Astrocyte of the cerebellum (primary cell): ENCODE measurements at regions not wholly inside any gene's neighbourhood (a gene's known extent, or its start where the extent isn't known, plus 50 kb on each side); places are given as distances from the start of the nearest gene placed in this dataset.
"Not testable (repeated sequence)": the region's sequence is repeated elsewhere in the genome, so short reads cannot be mapped to it uniquely, and the experiment has no call there.

Experiments used
- DNase-seq: peaks from one replicate; pipeline ENCODE4 v3.0.0-alpha.2; 2011; ENCODE audit warnings: low read depth
- H3K4me3 ChIP-seq: 2 replicates; pipeline ENCODE4 v1.5.1; 2011; ENCODE audit warnings: mild to moderate bottlenecking, low read depth, low read length, moderate library complexity
- CTCF ChIP-seq: IDR thresholded peaks from 2 replicates; pipeline ENCODE4 v1.5.1; 2012; ENCODE audit warnings: low read length, low read depth, moderate library complexity, mild to moderate bottlenecking; ENCODE audit errors: missing control alignments
- in situ Hi-C: cut with HindIII; loops from 2 replicates; pipeline ENCODE4 v1.10.0; 2017; ENCODE audit warnings: low sequenced_read_pairs

GRCh38 chr2:109724533-109725460, 69.3 kb upstream of the RGPD5 start:
- no peak overlapping the region for H3K4me3 ChIP-seq
- no peak for DNase-seq
- TF ChIP-seq CTCF: no peak
- in situ Hi-C loops: loop anchor here (10.0 kb wide), 1 partner anchor 180 kb away; no protein-coding TSS in a partner anchor

- TF ChIP-seq CTCF: no peak
- DNase-seq: no peak
- in situ Hi-C loops: loop anchor here (10.0 kb wide), 1 partner anchor 182 kb away; no protein-coding TSS in a partner anchor
- no peak overlapping the region for H3K4me3 ChIP-seq
These were observed 67.5 kb upstream of the RGPD5 start for GRCh38 chr2:109726379-109727270.

GRCh38 chr2:109727929-109728447, 66.1 kb upstream of the RGPD5 start:
- in situ Hi-C loops: loop anchor here (10.0 kb wide), 1 partner anchor 183 kb away; no protein-coding TSS in a partner anchor
- no peak for DNase-seq
- TF ChIP-seq CTCF: no peak
- no peak overlapping the region for H3K4me3 ChIP-seq

GRCh38 chr2:109733746-109734145, 60.4 kb upstream of the RGPD5 start:
- H3K4me3 ChIP-seq, in situ Hi-C loops: not testable (repeated sequence)

GRCh38 chr2:109736177-109736827, 57.8 kb upstream of the RGPD5 start:
- peak; percentile 77 for TF ChIP-seq CTCF
- DNase-seq: peak; percentile 48
- no peak overlapping the region for H3K4me3 ChIP-seq
- in situ Hi-C loops: no loop called here

More at GRCh38 chr2:109733746-109734145, 60.4 kb upstream of the RGPD5 start:
- not testable (repeated sequence) for DNase-seq
